ENCODE measurements at regions not wholly inside any gene's neighbourhood (a gene's known extent, or its start where the extent isn't known, plus 50 kb on each side); places are given as distances from the start of the nearest gene placed in this dataset.

DNA sequence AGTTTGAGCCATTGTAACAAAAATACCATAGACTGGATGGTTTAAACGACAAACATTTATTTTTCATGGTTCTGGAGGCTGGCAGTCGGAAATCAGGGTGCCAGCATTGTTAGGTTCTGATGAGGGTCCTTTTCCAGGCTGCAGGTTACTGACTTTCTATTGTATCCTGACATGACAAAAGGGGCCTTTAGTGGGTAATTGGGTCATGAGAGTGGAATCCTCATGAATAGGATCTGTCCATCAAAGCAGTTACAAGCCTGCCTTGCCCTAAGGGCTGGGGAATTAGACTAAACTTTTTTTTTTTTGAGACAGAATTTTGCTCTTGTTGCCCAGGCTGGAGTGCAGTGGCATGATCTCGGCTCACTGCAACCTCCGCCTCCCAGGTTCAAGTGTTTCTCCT, 347.9 kb upstream of the TSHZ2 start:
- H3K36me3 Mint-ChIP-seq (ENCODE audit: insufficient read depth): no peaks in the 10 kb centered on the region
- DNase-seq (ENCODE audit: low spot score, unreplicated experiment): no peak
- no peaks in the 10 kb centered on the region for H3K27me3 Mint-ChIP-seq
- H3K9me3 Mint-ChIP-seq (ENCODE audit: low read depth): no peaks in the 10 kb centered on the region
- H3K27ac Mint-ChIP-seq: no peak overlapping the region
- no peak overlapping the region for H3K4me3 Mint-ChIP-seq (ENCODE audit: low read depth)
- TF ChIP-seq, protein P1, sequence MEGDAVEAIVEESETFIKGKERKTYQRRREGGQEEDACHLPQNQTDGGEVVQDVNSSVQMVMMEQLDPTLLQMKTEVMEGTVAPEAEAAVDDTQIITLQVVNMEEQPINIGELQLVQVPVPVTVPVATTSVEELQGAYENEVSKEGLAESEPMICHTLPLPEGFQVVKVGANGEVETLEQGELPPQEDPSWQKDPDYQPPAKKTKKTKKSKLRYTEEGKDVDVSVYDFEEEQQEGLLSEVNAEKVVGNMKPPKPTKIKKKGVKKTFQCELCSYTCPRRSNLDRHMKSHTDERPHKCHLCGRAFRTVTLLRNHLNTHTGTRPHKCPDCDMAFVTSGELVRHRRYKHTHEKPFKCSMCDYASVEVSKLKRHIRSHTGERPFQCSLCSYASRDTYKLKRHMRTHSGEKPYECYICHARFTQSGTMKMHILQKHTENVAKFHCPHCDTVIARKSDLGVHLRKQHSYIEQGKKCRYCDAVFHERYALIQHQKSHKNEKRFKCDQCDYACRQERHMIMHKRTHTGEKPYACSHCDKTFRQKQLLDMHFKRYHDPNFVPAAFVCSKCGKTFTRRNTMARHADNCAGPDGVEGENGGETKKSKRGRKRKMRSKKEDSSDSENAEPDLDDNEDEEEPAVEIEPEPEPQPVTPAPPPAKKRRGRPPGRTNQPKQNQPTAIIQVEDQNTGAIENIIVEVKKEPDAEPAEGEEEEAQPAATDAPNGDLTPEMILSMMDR (IDR thresholded peaks at IDR 0.05; ENCODE audit: unreplicated experiment): no peak
- H3K4me1 Mint-ChIP-seq (ENCODE audit: low read depth): no peaks in the 10 kb centered on the region

DNA sequence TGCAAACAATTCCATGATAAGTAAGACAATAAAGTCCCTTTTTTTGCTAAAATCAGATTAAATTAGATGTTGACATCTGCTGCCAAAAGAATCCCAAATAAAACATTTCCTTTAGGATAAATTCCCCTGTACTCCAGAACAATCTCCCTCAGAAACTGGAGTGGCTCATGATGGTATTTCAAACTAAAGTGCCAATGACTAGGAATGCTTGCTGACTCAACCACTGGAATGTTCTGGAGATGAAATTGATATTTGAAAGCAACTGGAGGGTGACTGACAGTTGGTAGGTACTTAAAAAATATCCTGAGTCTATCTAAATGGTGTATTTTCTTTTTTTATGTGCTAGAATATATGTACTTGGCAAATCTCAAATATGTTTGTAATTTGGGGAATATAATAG, 350.1 kb upstream of the TSHZ2 start:
- H3K9me3 Mint-ChIP-seq (ENCODE audit: low read depth): no peaks in the 10 kb centered on the region
- DNase-seq (ENCODE audit: low spot score, unreplicated experiment): no peak
- H3K27me3 Mint-ChIP-seq: no peaks in the 10 kb centered on the region
- H3K36me3 Mint-ChIP-seq (ENCODE audit: insufficient read depth): no peaks in the 10 kb centered on the region
- no peak overlapping the region for H3K27ac Mint-ChIP-seq
- TF ChIP-seq, protein P1 (IDR thresholded peaks at IDR 0.05; ENCODE audit: unreplicated experiment): no peak
- H3K4me3 Mint-ChIP-seq (ENCODE audit: low read depth): no peak overlapping the region
- peaks cover 3% of the 10 kb centered on the region for H3K4me1 Mint-ChIP-seq (ENCODE audit: low read depth)

DNA sequence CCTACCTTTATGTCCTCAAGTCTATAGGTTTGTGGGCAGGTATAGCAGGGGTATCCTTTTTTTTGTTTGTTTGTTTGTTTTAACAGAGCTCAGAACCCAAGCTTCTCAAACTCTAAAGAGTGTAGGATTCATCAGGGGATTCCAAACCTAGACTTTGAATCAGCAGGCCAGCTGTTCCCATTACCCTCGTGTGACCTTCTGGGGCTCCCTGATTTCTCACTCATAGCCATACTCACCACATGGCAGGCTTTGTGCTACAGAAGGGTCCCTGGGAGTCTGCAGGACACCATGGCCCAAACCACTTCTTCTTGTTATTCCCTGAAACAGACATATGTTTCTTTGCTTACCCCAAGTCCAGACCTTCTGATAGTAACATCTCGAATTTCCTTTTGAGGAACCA, 350.8 kb upstream of the TSHZ2 start:
- Mint-ChIP-seq H3K9me3 (ENCODE audit: low read depth) (no peaks in the 10 kb centered on the region), H3K36me3 (ENCODE audit: insufficient read depth) (no peaks in the 10 kb centered on the region), H3K4me3 (ENCODE audit: low read depth) (no peak overlapping the region), H3K4me1 (ENCODE audit: low read depth) (peaks cover 3% of the 10 kb centered on the region), H3K27ac (no peak overlapping the region), H3K27me3 (peaks cover under 1% of the 10 kb centered on the region)
- DNase-seq (ENCODE audit: low spot score, unreplicated experiment): no peak
- TF ChIP-seq, protein P1 (IDR thresholded peaks at IDR 0.05; ENCODE audit: unreplicated experiment): no peak

DNA sequence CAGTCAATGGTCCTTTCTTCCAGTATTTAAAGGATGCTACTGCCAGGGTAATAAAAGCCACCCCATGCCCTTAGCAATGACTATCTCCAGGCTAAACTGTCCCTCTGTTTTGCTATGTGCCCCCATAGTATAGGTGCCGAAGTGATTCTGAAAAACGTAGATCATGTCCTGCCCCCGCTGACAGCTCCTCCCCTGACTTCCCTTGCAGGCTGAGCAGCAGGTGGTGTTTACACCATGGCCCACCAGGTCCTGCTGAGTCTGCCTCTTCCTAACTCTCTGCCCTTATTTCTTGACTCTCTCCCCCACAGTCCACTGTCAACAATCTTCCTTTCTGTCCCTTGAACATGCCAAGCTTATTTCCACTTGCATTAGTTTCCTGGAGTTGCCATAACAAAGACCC, 352.5 kb upstream of the TSHZ2 start:
- H3K4me1 Mint-ChIP-seq (ENCODE audit: low read depth): peaks cover 3% of the 10 kb centered on the region
- no peak overlapping the region for H3K4me3 Mint-ChIP-seq (ENCODE audit: low read depth)
- no peak for DNase-seq (ENCODE audit: low spot score, unreplicated experiment)
- no peaks in the 10 kb centered on the region for H3K9me3 Mint-ChIP-seq (ENCODE audit: low read depth)
- H3K27ac Mint-ChIP-seq: no peak overlapping the region
- H3K36me3 Mint-ChIP-seq (ENCODE audit: insufficient read depth): no peaks in the 10 kb centered on the region
- TF ChIP-seq, protein P1 (IDR thresholded peaks at IDR 0.05; ENCODE audit: unreplicated experiment): no peak
- peaks cover 14% of the 10 kb centered on the region for H3K27me3 Mint-ChIP-seq

DNA sequence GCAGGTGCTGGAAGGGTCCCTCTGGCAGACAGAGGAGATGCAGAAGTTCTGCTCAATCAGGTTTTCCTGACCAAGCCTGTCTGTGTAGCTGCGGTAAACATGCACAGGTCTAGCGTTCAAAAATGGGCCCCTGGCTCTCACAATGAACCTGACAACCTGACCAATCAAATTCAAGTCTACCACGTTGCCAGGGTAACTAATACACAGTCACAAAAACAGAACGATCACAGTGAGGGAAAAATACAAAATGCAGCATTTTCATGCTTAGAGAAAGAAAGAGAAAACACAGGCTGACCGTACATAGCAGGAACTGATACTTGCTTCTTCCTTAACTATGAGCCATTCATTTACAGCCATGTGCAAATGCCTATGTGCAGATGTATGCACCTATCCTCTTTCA, 353.1 kb upstream of the TSHZ2 start:
- Mint-ChIP-seq H3K36me3 (ENCODE audit: insufficient read depth) (no peaks in the 10 kb centered on the region), H3K27ac (no peak overlapping the region)

More for the DNA sequence above, 353.1 kb upstream of the TSHZ2 start:
- Mint-ChIP-seq H3K4me1 (ENCODE audit: low read depth) (peaks cover 3% of the 10 kb centered on the region), H3K27me3 (peaks cover 16% of the 10 kb centered on the region), H3K4me3 (ENCODE audit: low read depth) (no peak overlapping the region), H3K9me3 (ENCODE audit: low read depth) (no peaks in the 10 kb centered on the region)
- TF ChIP-seq, protein P1 (IDR thresholded peaks at IDR 0.05; ENCODE audit: unreplicated experiment): no peak
- no peak for DNase-seq (ENCODE audit: low spot score, unreplicated experiment)
